ENCODE measurements at regions not wholly inside any gene's neighbourhood (a gene's known extent, or its start where the extent isn't known, plus 50 kb on each side); places are given as distances from the start of the nearest gene placed in this dataset.

- no peaks in the 10 kb centered on the region for H3K79me1 ChIP-seq (ENCODE audit: low read depth, low read length)
- H2BK5ac ChIP-seq (ENCODE audit: low read length) = no peak overlapping the region
- H3K4me2 ChIP-seq (ENCODE audit: insufficient read depth, low read length, poor library complexity, severe bottlenecking) = no peak overlapping the region
- H3K4ac ChIP-seq (ENCODE audit: low read length) = no peak overlapping the region
- H3K23ac ChIP-seq (ENCODE audit: low read depth, low read length, poor library complexity) = no peak overlapping the region
- H2AFZ ChIP-seq (ENCODE audit: low read length) = no peak overlapping the region
- H4K91ac ChIP-seq (ENCODE audit: low read depth, low read length, poor library complexity) = no peak overlapping the region
- H2BK120ac ChIP-seq (ENCODE audit: low read depth, low read length) = no peak overlapping the region
- no peaks in the 10 kb centered on the region for H3K4me1 ChIP-seq (ENCODE audit: control insufficient read depth in 2 of 2, insufficient read depth in 1 of 2, low read depth in 1 of 2, low read length in 2 of 2)
- no peak for DNase-seq (ENCODE audit: low spot score)
- H3K4me3 ChIP-seq (ENCODE audit: low read length in 2 of 2) = no peak overlapping the region
- H3K27ac ChIP-seq (replicated peaks; ENCODE audit: low read length) = no peak overlapping the region
- H3K14ac ChIP-seq (ENCODE audit: low read length) = no peak overlapping the region
- no peak overlapping the region for H2BK15ac ChIP-seq (ENCODE audit: low read length)
- H3K18ac ChIP-seq (ENCODE audit: low read length) = no peak overlapping the region
- H2AK5ac ChIP-seq (ENCODE audit: low read depth, low read length) = no peak overlapping the region
- H3K27me3 ChIP-seq (ENCODE audit: control insufficient read depth in 3 of 3, insufficient read depth in 3 of 3, low read depth in 1 of 3, low read length in 3 of 3) = no peaks in the 10 kb centered on the region
- H3K9ac ChIP-seq (ENCODE audit: low read depth, low read length, poor library complexity) = no peak overlapping the region
- H3K36me3 ChIP-seq (replicated peaks in 1 of 2; ENCODE audit: control insufficient read depth in 2 of 2, insufficient read depth in 2 of 2, low read length in 2 of 2) = no peaks in the 10 kb centered on the region
- H3K9me3 ChIP-seq (replicated peaks in 1 of 2; ENCODE audit: control insufficient read depth in 2 of 2, insufficient read depth in 1 of 2, low read depth in 1 of 2, low read length in 2 of 2) = peaks cover 0 to 1% of the 10 kb centered on the region in 2 donors
- H4K8ac ChIP-seq (ENCODE audit: low read depth, low read length) = no peak overlapping the region
- no peak overlapping the region for H2BK12ac ChIP-seq (ENCODE audit: low read length)
Measured at GRCh38 chr5:84453405-84453804, 68.7 kb upstream of the EDIL3 start.

- H2AFZ ChIP-seq (ENCODE audit: low read length) = no peak overlapping the region
- DNase-seq (ENCODE audit: low spot score) = no peak
- H3K27ac ChIP-seq (replicated peaks; ENCODE audit: low read length) = no peak overlapping the region
- no peak overlapping the region for H3K9ac ChIP-seq (ENCODE audit: low read depth, low read length, poor library complexity)
- H2BK5ac ChIP-seq (ENCODE audit: low read length) = no peak overlapping the region
- no peak overlapping the region for H2BK120ac ChIP-seq (ENCODE audit: low read depth, low read length)
- no peak overlapping the region for H2AK5ac ChIP-seq (ENCODE audit: low read depth, low read length)
- H3K36me3 ChIP-seq (replicated peaks in 1 of 2; ENCODE audit: control insufficient read depth in 2 of 2, insufficient read depth in 2 of 2, low read length in 2 of 2) = no peaks in the 10 kb centered on the region
- WGBS, 2 donors (ENCODE audit: extremely low coverage in 2 of 2, insufficient read length in 2 of 2, insufficient replicate concordance in 1 of 2) = no CpG with 5 or more reads among the region's 2 CpGs
- H3K14ac ChIP-seq (ENCODE audit: low read length) = no peak overlapping the region
- no peak overlapping the region for H2BK15ac ChIP-seq (ENCODE audit: low read length)
- H2BK12ac ChIP-seq (ENCODE audit: low read length) = no peak overlapping the region
- H3K4ac ChIP-seq (ENCODE audit: low read length) = no peak overlapping the region
- H3K4me3 ChIP-seq (ENCODE audit: low read length in 2 of 2) = no peak overlapping the region
- no peak overlapping the region for H4K91ac ChIP-seq (ENCODE audit: low read depth, low read length, poor library complexity)
- no peak overlapping the region for H3K23ac ChIP-seq (ENCODE audit: low read depth, low read length, poor library complexity)
- no peak overlapping the region for H4K8ac ChIP-seq (ENCODE audit: low read depth, low read length)
- H3K27me3 ChIP-seq (ENCODE audit: control insufficient read depth in 3 of 3, insufficient read depth in 3 of 3, low read depth in 1 of 3, low read length in 3 of 3) = no peaks in the 10 kb centered on the region
- H3K4me1 ChIP-seq (ENCODE audit: control insufficient read depth in 2 of 2, insufficient read depth in 1 of 2, low read depth in 1 of 2, low read length in 2 of 2) = no peaks in the 10 kb centered on the region
- no peaks in the 10 kb centered on the region for H3K79me1 ChIP-seq (ENCODE audit: low read depth, low read length)
- no peak overlapping the region for H3K4me2 ChIP-seq (ENCODE audit: insufficient read depth, low read length, poor library complexity, severe bottlenecking)
- H3K9me3 ChIP-seq (replicated peaks in 1 of 2; ENCODE audit: control insufficient read depth in 2 of 2, insufficient read depth in 1 of 2, low read depth in 1 of 2, low read length in 2 of 2) = peaks cover 0 to 1% of the 10 kb centered on the region in 2 donors
- no peak overlapping the region for H3K18ac ChIP-seq (ENCODE audit: low read length)
Measured at GRCh38 chr5:84450617-84451414, 66.1 kb upstream of the EDIL3 start.

- H2AK5ac ChIP-seq (ENCODE audit: low read depth, low read length) = no peak overlapping the region
- no peak overlapping the region for H2AFZ ChIP-seq (ENCODE audit: low read length)
- no peak overlapping the region for H3K9ac ChIP-seq (ENCODE audit: low read depth, low read length, poor library complexity)
- no peak overlapping the region for H3K23ac ChIP-seq (ENCODE audit: low read depth, low read length, poor library complexity)
- no peak overlapping the region for H2BK120ac ChIP-seq (ENCODE audit: low read depth, low read length)
- H3K27ac ChIP-seq (replicated peaks; ENCODE audit: low read length) = no peak overlapping the region
- no peaks in the 10 kb centered on the region for H3K79me1 ChIP-seq (ENCODE audit: low read depth, low read length)
- H3K14ac ChIP-seq (ENCODE audit: low read length) = no peak overlapping the region
- no peak overlapping the region for H2BK12ac ChIP-seq (ENCODE audit: low read length)
- H2BK15ac ChIP-seq (ENCODE audit: low read length) = no peak overlapping the region
- no peak overlapping the region for H3K4me2 ChIP-seq (ENCODE audit: insufficient read depth, low read length, poor library complexity, severe bottlenecking)
- no peak overlapping the region for H2BK5ac ChIP-seq (ENCODE audit: low read length)
- no peaks in the 10 kb centered on the region for H3K36me3 ChIP-seq (replicated peaks in 1 of 2; ENCODE audit: control insufficient read depth in 2 of 2, insufficient read depth in 2 of 2, low read length in 2 of 2)
- WGBS, 2 donors (ENCODE audit: extremely low coverage in 2 of 2, insufficient read length in 2 of 2, insufficient replicate concordance in 1 of 2) = no CpG with 5 or more reads among the region's 2 CpGs
- no peaks in the 10 kb centered on the region for H3K27me3 ChIP-seq (ENCODE audit: control insufficient read depth in 3 of 3, insufficient read depth in 3 of 3, low read depth in 1 of 3, low read length in 3 of 3)
- H4K8ac ChIP-seq (ENCODE audit: low read depth, low read length) = no peak overlapping the region
- no peak overlapping the region for H3K4ac ChIP-seq (ENCODE audit: low read length)
- DNase-seq (ENCODE audit: low spot score) = no peak
- H3K4me3 ChIP-seq (ENCODE audit: low read length in 2 of 2) = no peak overlapping the region
- H4K91ac ChIP-seq (ENCODE audit: low read depth, low read length, poor library complexity) = no peak overlapping the region
- H3K18ac ChIP-seq (ENCODE audit: low read length) = no peak overlapping the region
- no peaks in the 10 kb centered on the region for H3K9me3 ChIP-seq (replicated peaks in 1 of 2; ENCODE audit: control insufficient read depth in 2 of 2, insufficient read depth in 1 of 2, low read depth in 1 of 2, low read length in 2 of 2)
- H3K4me1 ChIP-seq (ENCODE audit: control insufficient read depth in 2 of 2, insufficient read depth in 1 of 2, low read depth in 1 of 2, low read length in 2 of 2) = no peaks in the 10 kb centered on the region
Measured at GRCh38 chr5:84445049-84445685, 60.5 kb upstream of the EDIL3 start.

- no peak overlapping the region for H3K9ac ChIP-seq (ENCODE audit: low read depth, low read length, poor library complexity)
- H2AK5ac ChIP-seq (ENCODE audit: low read depth, low read length) = no peak overlapping the region
- no peak overlapping the region for H3K27ac ChIP-seq (replicated peaks; ENCODE audit: low read length)
- WGBS, 2 donors (ENCODE audit: extremely low coverage in 2 of 2, insufficient read length in 2 of 2, insufficient replicate concordance in 1 of 2) = no CpG with 5 or more reads among the region's 1 CpG
- H2BK15ac ChIP-seq (ENCODE audit: low read length) = no peak overlapping the region
- DNase-seq (ENCODE audit: low spot score) = no peak
- no peak overlapping the region for H2BK120ac ChIP-seq (ENCODE audit: low read depth, low read length)
- no peak overlapping the region for H3K4me2 ChIP-seq (ENCODE audit: insufficient read depth, low read length, poor library complexity, severe bottlenecking)
- H3K27me3 ChIP-seq (ENCODE audit: control insufficient read depth in 3 of 3, insufficient read depth in 3 of 3, low read depth in 1 of 3, low read length in 3 of 3) = no peaks in the 10 kb centered on the region
- no peak overlapping the region for H3K23ac ChIP-seq (ENCODE audit: low read depth, low read length, poor library complexity)
- no peak overlapping the region for H2AFZ ChIP-seq (ENCODE audit: low read length)
- no peaks in the 10 kb centered on the region for H3K36me3 ChIP-seq (replicated peaks in 1 of 2; ENCODE audit: control insufficient read depth in 2 of 2, insufficient read depth in 2 of 2, low read length in 2 of 2)
- no peaks in the 10 kb centered on the region for H3K4me1 ChIP-seq (ENCODE audit: control insufficient read depth in 2 of 2, insufficient read depth in 1 of 2, low read depth in 1 of 2, low read length in 2 of 2)
- no peak overlapping the region for H3K4ac ChIP-seq (ENCODE audit: low read length)
- H3K18ac ChIP-seq (ENCODE audit: low read length) = no peak overlapping the region
- no peaks in the 10 kb centered on the region for H3K79me1 ChIP-seq (ENCODE audit: low read depth, low read length)
- H3K14ac ChIP-seq (ENCODE audit: low read length) = no peak overlapping the region
- no peak overlapping the region for H3K4me3 ChIP-seq (ENCODE audit: low read length in 2 of 2)
- H2BK5ac ChIP-seq (ENCODE audit: low read length) = no peak overlapping the region
- no peak overlapping the region for H4K8ac ChIP-seq (ENCODE audit: low read depth, low read length)
- H2BK12ac ChIP-seq (ENCODE audit: low read length) = no peak overlapping the region
- H4K91ac ChIP-seq (ENCODE audit: low read depth, low read length, poor library complexity) = no peak overlapping the region
- no peaks in the 10 kb centered on the region for H3K9me3 ChIP-seq (replicated peaks in 1 of 2; ENCODE audit: control insufficient read depth in 2 of 2, insufficient read depth in 1 of 2, low read depth in 1 of 2, low read length in 2 of 2)
Measured at GRCh38 chr5:84438456-84438855, 53.8 kb upstream of the EDIL3 start.
